SHP77 treated with DMSO at 0.1 percent for 48 hours (cell line): ENCODE measurements at regions not wholly inside any gene's neighbourhood (a gene's known extent, or its start where the extent isn't known, plus 50 kb on each side); places are given as distances from the start of the nearest gene placed in this dataset.
A peak's percentile ranks its signal among the peaks of the same experiment; 100 is the strongest.
"Not testable (repeated sequence)": the region's sequence is repeated elsewhere in the genome, so short reads cannot be mapped to it uniquely, and the experiment has no call there.

Source experiments
- DNase-seq: peaks from one replicate; lab custom pipeline; 2025; lab: John Stamatoyannopoulos, UW

- DNase-seq, result no peak
Observed at GRCh38 chr3:147333098-147333497, 73.2 kb downstream of the ZIC4 start.

GRCh38 chr3:147328711-147329110 lies 77.6 kb downstream of the ZIC4 start:
- DNase-seq, result no peak

- DNase-seq, result no peak
Observed at GRCh38 chr3:147324356-147324755, 82.0 kb downstream of the ZIC4 start.

- no peak for DNase-seq
Observed at GRCh38 chr3:147318900-147319299, 87.4 kb downstream of the ZIC4 start.

- not testable (repeated sequence) for DNase-seq
Observed at GRCh38 chr3:147317080-147317479, 89.3 kb downstream of the ZIC4 start.

GRCh38 chr3:147313513-147313912 lies 92.8 kb downstream of the ZIC4 start:
- DNase-seq, result no peak

GRCh38 chr3:147312786-147313280 lies 93.5 kb downstream of the ZIC4 start:
- DNase-seq, result no peak

GRCh38 chr3:147311716-147312115 lies 94.6 kb downstream of the ZIC4 start:
- no peak for DNase-seq

GRCh38 chr3:147305533-147306250 lies 100.7 kb downstream of the ZIC4 start:
- DNase-seq, result no peak

- no peak for DNase-seq
Observed at GRCh38 chr3:147304756-147305155, 101.6 kb downstream of the ZIC4 start.

- no peak for DNase-seq
Observed at GRCh38 chr3:147301781-147302180, 104.6 kb downstream of the ZIC4 start.

GRCh38 chr3:147299656-147300055 lies 106.7 kb downstream of the ZIC4 start:
- no peak for DNase-seq

GRCh38 chr3:147298511-147298982 lies 107.8 kb downstream of the ZIC4 start:
- no peak for DNase-seq

- no peak for DNase-seq
Observed at GRCh38 chr3:147297761-147298350, 108.5 kb downstream of the ZIC4 start.

GRCh38 chr3:147287370-147287769 lies 119.0 kb downstream of the ZIC4 start:
- not testable (repeated sequence) for DNase-seq

GRCh38 chr3:147269907-147270306 lies 136.4 kb downstream of the ZIC4 start:
- DNase-seq, result no peak

- no peak for DNase-seq
Observed at GRCh38 chr3:147267434-147267833, 138.9 kb downstream of the ZIC4 start.

- no peak for DNase-seq
Observed at GRCh38 chr3:147257944-147258343, 148.4 kb downstream of the ZIC4 start.

- no peak for DNase-seq
Observed at GRCh38 chr3:147256739-147257138, 149.6 kb downstream of the ZIC4 start.

GRCh38 chr3:147246906-147247305 lies 159.4 kb downstream of the ZIC4 start:
- DNase-seq, result no peak

- DNase-seq, result not testable (repeated sequence)
Observed at GRCh38 chr3:147245638-147246037, 160.7 kb downstream of the ZIC4 start.

- DNase-seq, result peak; percentile 51
Observed at GRCh38 chr3:147245022-147245421, 161.3 kb downstream of the ZIC4 start.

- DNase-seq, result no peak
Observed at GRCh38 chr3:147244397-147244796, 161.9 kb downstream of the ZIC4 start.

- no peak for DNase-seq
Observed at GRCh38 chr3:147240581-147240980, 165.8 kb downstream of the ZIC4 start.
